OCI-LY7 (cell line): ENCODE measurements at regions not wholly inside any gene's neighbourhood (a gene's known extent, or its start where the extent isn't known, plus 50 kb on each side); places are given as distances from the start of the nearest gene placed in this dataset.

Experiments used
- BruUV-seq: library from RNA; stranded (reverse); fragments of 400-500 nt; replicated peaks from 2 replicates; lab custom pipeline; 2021; lab: Mats Ljungman, UMichigan
- CTCF ChIA-PET: fragments of 300-600 bp; sonication (Branson Sonifier 250); formaldehyde crosslinking; loops from one replicate; lab custom pipeline; 2022; ENCODE audit warnings: antibody characterized with exemption; ENCODE audit not compliant: unreplicated experiment; lab: Charles Lee
- POLR2A ChIA-PET: fragments of 300-600 bp; sonication (Branson Sonifier 250); formaldehyde crosslinking; loops from one replicate; lab custom pipeline; 2022; ENCODE audit warnings: antibody characterized with exemption; lab: Charles Lee
- DNase-seq: peaks from one replicate; pipeline ENCODE4 v3.0.0-alpha.2; 2015; ENCODE audit warnings: low spot score
- H2AFZ ChIP-seq: fragments of 200-600 bp; sonication (generic), shearing (Covaris generic); 2 replicates; pipeline ENCODE4 v1.6.1; 2014; ENCODE audit warnings: mild to moderate bottlenecking, antibody characterized with exemption, low read length, moderate library complexity
- H3K27ac ChIP-seq: fragments of 200-600 bp; sonication (generic); 2 replicates; pipeline ENCODE4 v1.5.1; 2014; ENCODE audit warnings: mixed run types, low read depth, mild to moderate bottlenecking, moderate library complexity, low read length, inconsistent platforms; ENCODE audit not compliant: poor library complexity, severe bottlenecking
- H3K36me3 ChIP-seq: fragments of 200-600 bp; sonication (generic); 2 replicates; pipeline ENCODE4 v1.6.1; 2014; ENCODE audit warnings: mild to moderate bottlenecking, antibody characterized with exemption, low read length, moderate library complexity, mixed read lengths; ENCODE audit not compliant: insufficient read depth
- H3K4me1 ChIP-seq: fragments of 200-600 bp; sonication (generic); 2 replicates; pipeline ENCODE4 v1.5.1; 2014; ENCODE audit warnings: mild to moderate bottlenecking, low read length; ENCODE audit not compliant: insufficient read depth, poor library complexity, severe bottlenecking
- H3K4me2 ChIP-seq: fragments of 200-600 bp; sonication (generic); 2 replicates; pipeline ENCODE4 v1.6.1; 2014; ENCODE audit warnings: mild to moderate bottlenecking, low read length
- H3K4me3 ChIP-seq: fragments of 200-600 bp; sonication (generic); 2 replicates; pipeline ENCODE4 v1.5.1; 2014; ENCODE audit warnings: mild to moderate bottlenecking, low read depth, low read length; ENCODE audit not compliant: poor library complexity, severe bottlenecking
- H3K79me2 ChIP-seq: fragments of 200-600 bp; sonication (generic); 2 replicates; pipeline ENCODE4 v1.6.1; 2016; ENCODE audit warnings: low read depth, mild to moderate bottlenecking, low read length, moderate library complexity, mixed read lengths; ENCODE audit not compliant: insufficient read depth
- H3K9me2 ChIP-seq: fragments of 200-600 bp; sonication (generic); 2 replicates; pipeline ENCODE4 v1.6.1; 2016; ENCODE audit warnings: mild to moderate bottlenecking, low read length, mixed read lengths; ENCODE audit not compliant: insufficient read depth
- H3K9me3 ChIP-seq: fragments of 200-600 bp; sonication (generic); 2 replicates; pipeline ENCODE4 v1.6.1; 2014; ENCODE audit warnings: mild to moderate bottlenecking, mixed run types, low read length, mixed read lengths
- H4K20me1 ChIP-seq: fragments of 200-600 bp; sonication (generic); 2 replicates; pipeline ENCODE4 v1.6.1; 2014; ENCODE audit warnings: mild to moderate bottlenecking, antibody characterized with exemption, low read length, moderate library complexity, mixed read lengths; ENCODE audit not compliant: insufficient read depth
- CTCF ChIP-seq: fragments of 200-600 bp; sonication (generic); conservative IDR thresholded peaks from 2 replicates; pipeline ENCODE4 v1.5.1; 2014; ENCODE audit warnings: mild to moderate bottlenecking, antibody characterized with exemption, low read length, moderate library complexity, mixed read lengths
- EZH2phosphoT487 ChIP-seq: fragments of 200-600 bp; sonication (generic); IDR thresholded peaks from 2 replicates; pipeline ENCODE4 v1.6.1; 2018; ENCODE audit warnings: low read depth, borderline replicate concordance, mild to moderate bottlenecking, mixed run types, antibody characterized with exemption, low read length, moderate library complexity, mixed read lengths
- intact Hi-C: fragments of 100-400 bp; cut with micrococcal nuclease; formaldehyde crosslinking; loops from one replicate; pipeline ENCODE4 v1.10.0; 2022; ENCODE audit not compliant: unreplicated experiment

- Histone ChIP-seq H3K79me2 (no peaks in the 10 kb centered on the region), H3K4me2 (no peak overlapping the region), H3K9me2 (no peaks in the 10 kb centered on the region), H3K27ac (no peak overlapping the region), H2AFZ (no peak overlapping the region), H3K9me3 (no peaks in the 10 kb centered on the region), H4K20me1 (no peaks in the 10 kb centered on the region), H3K4me3 (no peak overlapping the region), H3K36me3 (no peaks in the 10 kb centered on the region), H3K4me1 (no peaks in the 10 kb centered on the region)
- no TSS peak for BruUV-seq
- DNase-seq: no peak
- CTCF ChIA-PET: no interaction called here
- intact Hi-C loops: no loop called here
- TF ChIP-seq EZH2phosphoT487: no peak
- TF ChIP-seq CTCF: no peak
- POLR2A ChIA-PET: no interaction called here
These were observed 368.9 kb downstream of the SLITRK2 start for GRCh38 chrX:146186540-146186939.

- H3K79me2 ChIP-seq: no peaks in the 10 kb centered on the region
- ChIA-PET POLR2A (no interaction called here), CTCF (no interaction called here)
- no TSS peak for BruUV-seq
- no peak for TF ChIP-seq EZH2phosphoT487
- TF ChIP-seq CTCF: no peak
- no peak overlapping the region for H2AFZ ChIP-seq
- no peaks in the 10 kb centered on the region for H3K4me1 ChIP-seq
- no peaks in the 10 kb centered on the region for H3K9me2 ChIP-seq
- no peak overlapping the region for H3K4me2 ChIP-seq
- no peak overlapping the region for H3K27ac ChIP-seq
- no peaks in the 10 kb centered on the region for H4K20me1 ChIP-seq
- H3K4me3 ChIP-seq: no peak overlapping the region
- DNase-seq: no peak
- intact Hi-C loops: no loop called here
- H3K9me3 ChIP-seq: no peaks in the 10 kb centered on the region
- H3K36me3 ChIP-seq: no peaks in the 10 kb centered on the region
These were observed 371.7 kb downstream of the SLITRK2 start for GRCh38 chrX:146189371-146189770.

- Histone ChIP-seq H3K4me3 (no peak overlapping the region), H3K9me3 (no peaks in the 10 kb centered on the region), H3K27ac (no peak overlapping the region), H2AFZ (no peak overlapping the region), H4K20me1 (no peaks in the 10 kb centered on the region), H3K79me2 (no peaks in the 10 kb centered on the region), H3K4me2 (no peak overlapping the region), H3K9me2 (no peaks in the 10 kb centered on the region), H3K4me1 (no peaks in the 10 kb centered on the region), H3K36me3 (no peaks in the 10 kb centered on the region)
- POLR2A ChIA-PET: no interaction called here
- BruUV-seq: no TSS peak
- TF ChIP-seq CTCF (no peak), EZH2phosphoT487 (no peak)
- intact Hi-C loops: no loop called here
- CTCF ChIA-PET: no interaction called here
- no peak for DNase-seq
These were observed 391.2 kb downstream of the SLITRK2 start for GRCh38 chrX:146208821-146209220.
